ENCODE measurements at regions not wholly inside any gene's neighbourhood (a gene's known extent, or its start where the extent isn't known, plus 50 kb on each side); places are given as distances from the start of the nearest gene placed in this dataset.
"Not testable (repeated sequence)": the region's sequence is repeated elsewhere in the genome, so short reads cannot be mapped to it uniquely, and the experiment has no call there.

- Histone ChIP-seq H3K27ac (no peak overlapping the region), H3K27me3 (no peaks in the 10 kb centered on the region), H3K4me1 (no peaks in the 10 kb centered on the region), H3K36me3 (no peaks in the 10 kb centered on the region), H3K9ac (ENCODE audit: low read depth in 2 of 2, low read length in 2 of 2) (no peak overlapping the region), H3K4me3 (no peak overlapping the region), H3K9me3 (no peaks in the 10 kb centered on the region)
- DNase-seq, result no peak
- intact Hi-C loops (cut with DNase I), result no loop called here
- no peak for TF ChIP-seq CTCF (IDR thresholded peaks at IDR 0.05)
Observed at GRCh38 chr2:185404578-185404977, 334.0 kb upstream of the FSIP2 start.

- H3K4me1 ChIP-seq, result no peaks in the 10 kb centered on the region
- H3K9ac ChIP-seq (ENCODE audit: low read depth in 2 of 2, low read length in 2 of 2), result no peak overlapping the region
- H3K36me3 ChIP-seq, result no peaks in the 10 kb centered on the region
- no peak overlapping the region for H3K4me3 ChIP-seq
- TF ChIP-seq CTCF (IDR thresholded peaks at IDR 0.05), result no peak
- no peaks in the 10 kb centered on the region for H3K9me3 ChIP-seq
- no peaks in the 10 kb centered on the region for H3K27me3 ChIP-seq
- DNase-seq, result no peak
- intact Hi-C loops (cut with DNase I), result no loop called here
- H3K27ac ChIP-seq, result no peak overlapping the region
Observed at GRCh38 chr2:185417111-185417510, 321.5 kb upstream of the FSIP2 start.

GRCh38 chr2:185417688-185418087, 320.9 kb upstream of the FSIP2 start:
- Histone ChIP-seq H3K4me3 (no peak overlapping the region), H3K27me3 (no peaks in the 10 kb centered on the region), H3K36me3 (no peaks in the 10 kb centered on the region), H3K4me1 (no peaks in the 10 kb centered on the region), H3K9me3 (no peaks in the 10 kb centered on the region), H3K9ac (ENCODE audit: low read depth in 2 of 2, low read length in 2 of 2) (no peak overlapping the region), H3K27ac (no peak overlapping the region)
- intact Hi-C loops (cut with DNase I), result no loop called here
- TF ChIP-seq CTCF (IDR thresholded peaks at IDR 0.05), result no peak
- DNase-seq, result no peak

- H3K9me3 ChIP-seq; H3K4me1 ChIP-seq; H3K4me3 ChIP-seq; H3K27ac ChIP-seq; intact Hi-C loops (cut with DNase I); H3K36me3 ChIP-seq; H3K27me3 ChIP-seq; H3K9ac ChIP-seq (ENCODE audit: low read depth in 2 of 2, low read length in 2 of 2): not testable (repeated sequence)
- peak; percentile 31 for DNase-seq
Observed at GRCh38 chr2:185424958-185425629, 313.5 kb upstream of the FSIP2 start.

- intact Hi-C loops (cut with DNase I), result no loop called here
- H3K27me3 ChIP-seq, result no peaks in the 10 kb centered on the region
- no peaks in the 10 kb centered on the region for H3K36me3 ChIP-seq
- no peak overlapping the region for H3K9ac ChIP-seq (ENCODE audit: low read depth in 2 of 2, low read length in 2 of 2)
- no peak for DNase-seq
- H3K27ac ChIP-seq, result no peak overlapping the region
- no peak for TF ChIP-seq CTCF (IDR thresholded peaks at IDR 0.05)
- no peak overlapping the region for H3K4me3 ChIP-seq
- H3K9me3 ChIP-seq, result no peaks in the 10 kb centered on the region
- H3K4me1 ChIP-seq, result no peaks in the 10 kb centered on the region
Observed at GRCh38 chr2:185428000-185428399, 310.6 kb upstream of the FSIP2 start.

GRCh38 chr2:185433824-185434223, 304.8 kb upstream of the FSIP2 start:
- Histone ChIP-seq H3K27me3 (no peaks in the 10 kb centered on the region), H3K36me3 (no peaks in the 10 kb centered on the region), H3K4me3 (no peak overlapping the region), H3K27ac (no peak overlapping the region), H3K9ac (ENCODE audit: low read depth in 2 of 2, low read length in 2 of 2) (no peak overlapping the region), H3K9me3 (no peaks in the 10 kb centered on the region), H3K4me1 (no peaks in the 10 kb centered on the region)
- DNase-seq, result no peak
- intact Hi-C loops (cut with DNase I), result no loop called here
- no peak for TF ChIP-seq CTCF (IDR thresholded peaks at IDR 0.05)

Data from colonic mucosa (tissue), 4 donors.